GM21528 (cell line): ENCODE measurements at regions not wholly inside any gene's neighbourhood (a gene's known extent, or its start where the extent isn't known, plus 50 kb on each side); places are given as distances from the start of the nearest gene placed in this dataset.
"Not testable (repeated sequence)": the region's sequence is repeated elsewhere in the genome, so short reads cannot be mapped to it uniquely, and the experiment has no call there.

Experiments used
- ATAC-seq: cut with Tn5 transposase; IDR thresholded peaks from one replicate; pipeline ENCODE4 v1.9.1; 2021; ENCODE audit warnings: mild to moderate bottlenecking, moderate library complexity; ENCODE audit not compliant: unreplicated experiment, low FRiP score

DNA sequence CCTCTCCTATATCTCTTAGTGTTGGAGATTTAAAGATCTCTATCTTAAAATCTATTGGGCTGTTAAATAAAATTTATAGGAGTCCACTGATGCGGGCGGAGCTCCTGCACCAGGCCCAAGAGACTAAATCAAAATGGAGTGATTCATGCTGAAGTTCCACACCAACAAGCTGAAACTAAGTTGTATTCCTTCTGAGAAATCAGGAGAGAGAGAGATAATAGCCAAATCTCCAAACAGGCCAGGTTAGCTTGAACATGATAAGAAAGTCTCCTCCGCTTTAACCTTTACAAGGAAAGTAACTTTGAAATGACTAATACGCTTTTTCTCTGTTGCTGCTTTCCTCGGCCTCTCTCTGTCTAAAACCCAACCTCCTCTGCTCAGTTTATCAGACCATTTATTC, 241.9 kb upstream of the NBEA start:
- no peak for ATAC-seq

DNA sequence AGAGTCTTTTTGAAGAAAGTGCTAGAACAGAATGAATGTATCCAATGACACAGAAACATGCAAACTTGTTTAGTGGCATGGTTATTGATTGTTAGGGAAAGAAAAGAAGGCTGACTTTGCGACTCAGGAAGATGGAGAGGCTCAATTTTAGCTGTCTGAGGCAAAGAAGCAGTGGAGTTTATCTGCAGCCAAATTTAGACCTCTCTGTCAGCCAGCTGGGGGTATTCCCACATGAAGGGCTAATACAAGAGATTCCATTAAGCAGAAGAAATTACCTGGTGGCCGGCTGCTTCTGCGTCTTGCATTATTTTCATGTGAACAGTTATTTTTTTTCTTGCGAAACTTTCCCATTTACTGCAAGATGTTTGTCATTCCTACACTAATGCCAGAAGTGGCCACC, 240.2 kb upstream of the NBEA start:
- ATAC-seq = no peak

DNA sequence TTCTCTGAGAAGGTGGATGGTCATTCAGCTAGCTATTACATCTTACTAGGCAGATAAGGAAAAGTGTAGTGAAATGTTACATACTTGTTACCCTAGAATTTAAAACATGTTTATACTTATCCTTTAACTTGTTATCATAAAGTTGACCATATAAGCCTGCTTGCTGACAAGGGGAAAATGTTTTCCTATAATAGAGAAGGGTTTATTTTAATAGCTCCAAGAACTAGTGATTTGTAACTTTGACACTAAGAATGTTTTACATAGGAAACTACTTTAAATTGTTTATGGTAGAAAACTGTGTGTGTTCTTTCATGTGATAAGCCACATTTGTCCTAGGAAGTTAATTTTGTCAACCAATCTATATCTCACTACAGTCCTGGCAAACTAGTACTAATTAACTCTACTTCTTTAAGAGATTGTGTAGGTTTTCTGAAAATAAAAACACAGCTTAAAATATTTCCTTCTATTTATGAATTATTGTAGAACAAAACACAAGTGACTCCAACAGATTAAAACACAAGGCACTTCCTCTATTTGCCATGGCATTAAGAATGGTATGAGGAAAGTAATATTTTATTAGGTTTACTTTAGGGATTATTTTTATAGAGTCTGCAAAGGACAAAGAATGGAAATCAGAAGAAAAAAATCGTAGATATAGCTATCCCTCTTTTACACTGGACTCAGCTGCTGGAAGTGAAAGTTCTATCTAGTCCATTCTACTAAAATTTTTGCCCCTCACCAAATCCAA, 233.3 kb upstream of the NBEA start:
- ATAC-seq = no peak

DNA sequence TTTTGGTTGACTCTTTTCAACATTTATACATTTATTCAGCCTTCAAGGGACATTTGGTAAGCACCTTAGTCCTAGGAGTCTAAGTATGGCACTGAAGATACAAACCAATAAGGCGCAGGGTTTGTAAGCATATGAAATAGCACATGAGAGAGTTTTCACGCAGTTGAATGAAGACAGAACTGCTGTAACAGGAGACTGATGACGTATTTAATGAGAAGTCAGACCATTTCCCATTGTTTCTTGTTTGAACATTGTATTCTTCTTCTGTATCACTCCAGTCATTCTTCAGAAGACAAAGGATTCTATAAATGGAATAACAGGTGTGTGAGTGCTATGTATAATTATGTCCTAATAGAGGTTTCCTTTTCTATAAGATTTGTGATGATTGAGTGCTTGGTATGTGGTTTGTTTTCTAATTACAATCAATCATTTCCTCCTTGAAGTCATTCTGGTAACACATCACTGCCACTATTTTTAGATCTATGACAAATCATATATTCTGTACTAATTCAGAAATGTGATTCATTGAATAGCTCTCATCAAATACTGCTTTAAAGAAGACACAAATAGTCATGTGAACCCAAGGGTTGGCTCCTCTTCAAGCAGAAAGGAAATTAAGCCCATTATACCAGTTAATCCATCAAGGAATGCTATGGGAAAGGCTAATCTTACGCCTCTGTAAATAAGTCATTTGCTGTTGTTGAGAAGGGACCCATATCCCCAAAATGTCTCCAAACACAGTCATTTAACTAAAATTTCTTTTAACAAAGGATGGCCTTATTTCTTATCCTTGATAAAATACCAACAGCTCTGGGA, 222.8 kb upstream of the NBEA start:
- ATAC-seq = no peak

DNA sequence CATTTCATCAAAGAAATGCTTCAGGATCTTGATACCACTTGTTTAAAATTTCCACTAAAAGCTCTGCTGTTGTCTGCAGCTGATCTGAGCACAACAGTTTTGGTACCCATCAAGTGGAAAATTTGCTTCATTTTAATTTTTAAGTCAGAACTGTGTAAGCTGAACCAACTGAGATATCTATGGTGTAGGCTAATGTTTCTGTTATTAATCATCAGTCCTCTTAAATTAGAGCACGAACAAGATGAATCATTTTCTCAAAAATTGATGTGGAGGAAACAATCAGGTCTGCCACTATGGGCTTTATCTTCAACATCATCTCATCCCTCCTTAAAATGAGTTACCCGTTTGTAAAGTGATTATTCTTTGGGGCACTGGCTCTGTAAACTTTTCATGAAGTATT, 221.5 kb upstream of the NBEA start:
- no peak for ATAC-seq

DNA sequence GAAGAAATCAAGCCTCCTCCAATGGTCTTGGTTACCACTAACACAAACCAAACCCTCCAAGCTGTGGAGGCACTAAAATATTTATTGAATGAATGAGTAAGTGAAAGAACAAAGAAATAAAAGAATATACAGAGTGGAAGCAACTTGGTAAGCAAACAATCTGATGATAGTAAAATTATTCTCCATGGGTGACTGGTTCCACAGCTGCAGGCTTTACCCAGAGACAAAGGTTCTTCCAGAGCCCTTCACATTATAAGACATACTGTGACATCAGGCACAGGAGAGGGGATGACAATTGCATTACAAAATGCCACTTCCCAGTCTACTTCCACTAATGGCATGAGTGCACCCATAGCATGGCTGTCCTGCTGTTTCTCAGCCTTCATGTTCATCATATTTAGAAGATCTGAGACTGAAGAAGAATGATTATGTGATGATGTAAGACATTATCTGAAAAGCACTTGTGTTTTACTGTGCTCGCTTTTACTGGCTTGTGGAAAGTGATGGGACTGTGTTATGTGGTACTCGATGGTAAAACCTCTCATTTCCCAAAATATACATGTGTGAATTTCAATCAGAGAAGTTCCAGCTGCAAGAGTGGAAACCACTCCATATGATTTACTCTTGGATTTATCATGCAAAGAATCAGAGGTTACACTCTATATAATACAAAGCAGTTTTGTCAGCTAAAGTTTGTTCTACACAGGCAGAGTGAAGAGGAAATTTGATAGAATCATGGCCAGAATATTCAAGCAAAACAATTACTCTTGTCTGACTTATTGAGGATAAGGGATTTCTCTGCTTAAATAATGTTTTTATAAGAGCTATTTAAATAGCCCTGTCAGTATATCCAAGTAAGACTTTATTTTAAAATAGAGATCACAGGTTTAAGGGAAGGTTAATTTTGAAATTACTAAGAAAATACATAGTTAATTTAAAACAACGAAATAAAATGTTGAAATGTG, 220.2 kb upstream of the NBEA start:
- no peak for ATAC-seq

DNA sequence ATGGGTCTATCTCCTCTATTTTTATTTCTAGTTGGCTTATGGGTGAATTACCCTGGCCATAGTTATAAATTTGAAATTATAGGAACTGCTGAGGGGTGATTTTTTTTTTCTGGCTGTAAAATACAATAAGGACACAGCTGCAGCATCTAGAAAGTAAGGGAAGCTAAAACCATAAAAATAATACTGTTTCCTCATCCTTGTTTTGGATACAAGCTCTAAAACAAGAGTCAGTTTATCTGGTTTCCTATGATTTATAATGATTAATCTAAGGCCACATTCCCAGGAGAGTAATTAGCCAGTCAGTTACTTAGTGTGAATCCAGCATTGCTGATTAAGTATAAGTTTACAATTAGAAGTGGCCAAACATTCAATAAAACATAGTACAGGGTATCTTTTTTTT, 219.1 kb upstream of the NBEA start:
- ATAC-seq = no peak

DNA sequence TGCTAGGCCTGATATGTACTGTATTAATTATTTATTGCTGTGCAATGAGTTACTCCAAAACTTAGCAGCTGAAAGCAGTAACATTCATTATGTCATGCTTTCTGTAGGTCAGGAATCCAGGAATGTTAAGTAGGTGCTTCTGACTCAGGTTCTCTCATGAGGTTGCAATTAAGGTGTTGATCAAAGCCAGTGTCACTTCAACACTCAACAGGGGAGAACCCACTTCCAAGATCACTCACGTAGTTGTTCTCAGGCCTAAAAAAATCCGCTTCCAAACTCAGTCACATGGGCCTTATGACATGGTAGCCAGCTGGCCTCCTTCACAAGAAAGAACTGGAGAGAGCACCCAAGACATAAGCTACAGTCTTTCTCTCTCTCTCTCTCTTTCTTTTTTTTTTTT, 211.1 kb upstream of the NBEA start:
- no peak for ATAC-seq

DNA sequence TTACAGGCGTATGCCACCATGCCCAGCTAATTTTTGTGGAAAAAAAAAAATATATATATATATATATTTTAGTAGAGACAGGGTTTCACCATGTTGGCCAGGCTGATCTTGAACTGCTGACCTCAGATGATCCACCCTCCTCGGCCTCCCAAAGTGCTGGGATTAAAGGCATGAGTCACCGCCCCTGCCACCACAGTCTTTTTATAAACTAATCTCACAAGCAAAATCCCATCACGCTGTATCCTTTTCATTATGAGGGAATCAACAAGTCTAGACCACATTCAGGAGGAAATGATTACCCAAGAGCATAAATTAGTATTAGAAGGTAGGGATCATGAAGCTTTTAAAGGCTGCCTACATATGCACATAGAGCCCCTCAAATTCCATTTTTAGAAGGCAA, 210.6 kb upstream of the NBEA start:
- ATAC-seq = no peak

DNA sequence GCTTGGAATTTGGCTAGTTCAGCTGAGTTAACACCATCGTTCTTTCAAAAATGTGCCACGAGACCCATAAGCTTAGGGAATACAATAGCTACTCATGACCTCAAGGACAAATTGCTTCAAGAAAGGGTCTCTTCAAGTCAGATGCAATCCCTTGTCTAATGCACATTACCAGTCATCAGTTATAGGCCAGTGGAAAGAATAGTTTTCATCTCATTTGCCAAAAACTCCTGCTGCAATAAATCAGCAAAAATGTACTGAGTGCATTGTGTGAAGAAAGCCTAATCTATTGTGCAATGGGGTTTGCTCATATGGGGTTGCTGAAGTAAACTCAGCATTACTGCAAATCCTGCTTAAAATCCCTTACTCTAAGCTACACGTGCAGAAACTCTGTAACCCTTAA, 208.3 kb upstream of the NBEA start:
- no peak for ATAC-seq

DNA sequence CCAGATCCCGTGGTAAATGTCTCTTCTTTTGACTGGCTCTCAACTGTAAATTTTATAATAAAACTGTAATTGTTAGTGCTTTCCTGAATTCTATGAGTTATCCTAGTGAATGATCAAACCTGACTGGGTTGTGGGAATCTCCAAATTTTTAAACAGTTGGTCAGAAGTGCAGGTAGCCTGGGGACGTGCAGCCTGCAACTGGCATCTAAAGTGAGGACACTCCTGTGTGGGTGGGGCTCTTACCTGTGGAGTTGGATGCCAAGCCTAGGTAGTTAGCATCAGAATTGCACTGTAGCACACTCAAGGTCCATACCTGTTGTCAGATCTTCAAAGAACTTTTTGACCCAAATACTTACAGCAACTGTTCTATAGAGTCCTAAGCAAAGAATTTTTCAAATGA, 207.1 kb upstream of the NBEA start:
- ATAC-seq = no peak

DNA sequence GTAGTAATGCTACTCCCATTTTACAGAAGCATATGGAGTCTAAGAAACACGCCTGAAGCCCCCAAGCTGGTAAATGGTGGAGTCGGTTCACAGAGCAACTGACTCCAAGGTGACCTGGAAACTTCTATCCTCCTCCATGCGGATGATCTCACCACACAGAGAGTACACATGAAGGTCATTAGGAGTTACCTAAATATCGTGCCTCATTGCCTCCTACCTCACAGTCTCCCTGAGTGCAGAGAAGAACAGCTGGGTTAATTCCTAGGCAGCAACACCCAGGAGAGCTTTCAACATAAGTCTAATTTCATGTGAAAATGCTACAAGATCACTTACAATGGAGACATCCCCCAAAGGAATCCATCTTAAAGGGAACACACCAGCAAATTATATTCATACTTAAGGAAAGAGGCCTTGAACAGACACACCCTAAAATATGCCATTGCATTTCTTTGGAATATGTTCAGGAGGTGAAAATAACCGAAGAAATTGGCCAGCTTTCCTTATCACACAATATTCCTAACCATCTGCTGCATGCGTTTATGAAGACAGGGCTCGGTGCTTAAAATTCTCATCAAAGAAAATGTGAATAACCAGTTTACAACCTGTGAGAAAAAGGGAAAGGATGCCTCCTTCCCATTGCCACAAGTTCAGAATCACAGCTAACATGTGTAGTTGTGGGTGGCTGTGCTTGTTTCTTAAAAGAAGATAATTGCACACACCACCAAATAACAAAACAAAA, 203.6 kb upstream of the NBEA start:
- ATAC-seq = no peak

DNA sequence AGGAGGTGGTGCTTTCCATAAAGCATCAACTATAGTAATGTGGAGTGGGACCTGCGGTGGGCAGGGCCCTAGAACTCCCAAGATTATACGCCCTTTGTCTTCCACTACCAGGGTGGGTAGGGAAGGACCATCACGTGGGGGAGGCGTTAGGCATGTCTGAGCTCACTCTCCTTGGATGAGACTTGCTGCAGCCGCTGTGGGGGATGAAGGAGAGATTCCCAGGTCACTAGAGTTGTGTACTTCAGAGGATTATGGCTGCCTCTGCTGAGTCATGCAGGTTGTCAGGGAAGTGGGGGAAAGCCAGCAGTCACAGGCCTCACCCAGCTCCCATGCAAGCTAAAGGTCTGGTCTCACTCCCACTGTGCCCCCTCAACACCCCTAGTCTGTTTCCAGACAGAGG, 195.0 kb upstream of the NBEA start:
- not testable (repeated sequence) for ATAC-seq

DNA sequence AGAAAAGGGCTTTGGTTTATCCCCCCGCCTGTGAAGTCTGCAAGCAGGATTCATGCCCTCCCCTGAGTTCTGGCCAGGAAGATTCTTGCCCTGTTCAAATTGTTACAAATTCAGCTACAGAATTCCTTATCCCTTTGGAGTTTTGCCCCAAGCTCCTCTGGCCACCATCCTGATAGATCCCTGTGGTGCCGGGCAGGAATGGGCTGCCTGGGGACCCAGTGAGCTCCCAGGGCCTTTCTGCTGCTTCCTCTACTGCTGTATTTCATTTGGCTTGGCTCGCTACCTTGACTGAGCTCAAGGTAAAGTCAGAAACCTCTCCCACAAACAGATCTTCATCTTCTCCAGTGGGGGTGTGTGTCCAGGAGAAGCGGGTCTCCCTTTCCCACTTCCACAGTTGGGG, 194.6 kb upstream of the NBEA start:
- ATAC-seq = no peak

DNA sequence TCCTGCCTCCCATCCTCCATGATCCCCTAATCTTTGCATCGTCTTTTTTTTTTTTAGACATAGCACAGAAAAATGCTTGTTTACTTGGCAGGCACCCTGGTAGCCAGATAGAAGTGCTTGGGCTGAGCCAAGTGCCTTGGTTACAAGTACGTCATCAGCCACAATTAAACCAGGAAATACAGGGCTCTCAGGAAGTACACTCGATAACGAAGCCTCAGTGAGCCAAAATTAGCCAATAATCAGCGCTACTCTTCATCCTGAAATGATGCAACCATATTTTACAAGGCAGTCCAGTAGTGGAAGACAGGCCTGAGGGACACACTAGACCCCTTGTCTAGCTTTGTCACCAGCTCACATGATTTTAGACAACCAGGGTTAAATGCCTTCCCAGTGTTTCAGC, 194.0 kb upstream of the NBEA start:
- no peak for ATAC-seq

DNA sequence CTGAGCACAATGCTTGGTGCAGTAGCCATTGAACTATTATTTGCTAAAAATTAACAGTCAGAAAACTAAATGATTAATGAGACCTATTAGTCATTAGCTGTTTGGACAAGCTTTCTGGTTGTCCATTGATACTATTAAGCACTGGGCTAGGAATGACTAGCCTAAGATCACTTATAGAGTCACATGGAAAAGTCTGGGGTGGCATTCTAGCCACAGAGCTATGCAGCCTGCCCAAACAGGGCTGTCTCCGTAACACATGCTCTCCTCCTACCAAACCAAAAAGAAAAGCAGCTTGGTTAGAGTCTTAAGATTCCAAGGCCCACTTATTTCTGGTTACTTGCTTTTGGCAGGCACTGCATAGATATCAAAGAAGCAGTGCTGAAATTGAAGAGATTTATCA, 193.5 kb upstream of the NBEA start:
- no peak for ATAC-seq

DNA sequence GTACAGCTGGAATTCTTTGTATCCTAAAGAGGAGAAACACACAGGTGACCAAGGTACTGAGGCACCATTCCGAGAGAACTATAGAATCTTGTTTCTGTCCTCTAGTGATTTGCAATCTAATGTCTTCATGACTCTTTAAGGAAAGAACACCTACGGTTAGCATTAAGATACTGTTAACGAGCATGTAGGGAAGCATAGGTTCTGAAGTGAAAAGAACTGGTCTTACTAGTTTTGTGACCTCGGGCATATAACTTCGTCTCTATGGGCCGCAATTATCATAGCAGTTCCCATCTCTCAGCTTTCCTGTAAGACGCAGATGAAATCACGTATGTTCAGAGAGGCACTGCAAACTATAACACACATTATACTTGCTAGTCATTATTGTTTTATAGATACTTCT, 193.0 kb upstream of the NBEA start:
- no peak for ATAC-seq

DNA sequence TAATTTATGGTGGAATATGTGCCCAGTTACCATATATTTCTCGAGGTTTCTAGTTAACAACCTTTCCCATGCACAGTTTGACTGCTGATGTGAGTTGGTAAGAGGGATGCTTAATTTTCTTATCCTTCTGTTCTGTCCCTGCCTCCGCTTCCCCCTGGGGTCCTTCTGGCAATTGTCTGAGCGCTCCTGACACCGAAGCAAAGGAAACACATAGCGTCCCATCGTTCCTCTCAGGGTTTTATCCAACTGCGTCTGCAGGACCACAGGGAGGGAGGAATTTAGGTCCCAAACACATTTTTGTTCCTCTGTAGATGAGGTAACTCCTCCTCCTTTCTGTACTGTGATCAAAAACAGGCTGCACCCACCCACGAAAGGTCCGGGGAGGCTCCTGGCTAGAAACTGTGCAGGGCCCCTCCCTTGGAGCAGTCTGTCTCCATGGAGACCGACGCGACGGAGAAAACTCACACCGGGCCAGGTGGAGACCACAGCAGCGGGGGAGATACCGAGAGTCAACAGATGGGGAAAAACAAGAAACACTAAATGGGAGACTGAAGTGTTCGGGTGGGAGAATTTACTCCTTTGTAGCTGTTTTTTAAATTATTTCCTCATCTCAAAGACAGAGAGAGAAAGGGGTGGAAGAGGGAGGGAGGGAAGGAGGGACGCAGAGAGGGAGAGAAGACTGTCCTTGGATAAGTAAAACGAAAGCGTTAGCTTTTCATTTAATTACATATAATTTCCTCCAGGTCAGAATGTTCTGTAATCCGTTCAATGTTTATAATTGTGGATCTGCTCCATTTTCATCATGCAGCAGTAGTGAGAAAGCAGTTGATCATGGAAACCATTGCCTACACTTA, 191.8 kb upstream of the NBEA start:
- ATAC-seq = no peak

DNA sequence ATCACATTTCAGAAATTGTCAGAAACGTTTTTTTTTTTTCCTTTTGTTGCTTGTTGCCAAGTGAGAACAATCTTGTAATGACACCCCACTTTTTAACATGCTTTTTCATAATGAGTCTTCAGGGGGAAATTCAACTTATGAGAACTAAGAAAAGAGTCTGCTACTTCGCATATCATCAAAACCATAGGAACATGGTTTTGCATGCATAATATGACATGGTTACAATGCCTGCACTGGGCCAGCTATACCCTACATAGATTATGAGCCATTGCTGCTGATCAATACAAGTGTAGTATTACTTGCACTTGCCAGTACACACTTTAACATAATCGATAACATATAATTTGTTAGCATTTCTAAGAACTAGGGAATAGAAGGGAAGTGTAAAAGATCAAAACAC, 191.0 kb upstream of the NBEA start:
- ATAC-seq = no peak
